GM12878 (cell line): ENCODE measurements at regions not wholly inside any gene's neighbourhood (a gene's known extent, or its start where the extent isn't known, plus 50 kb on each side); places are given as distances from the start of the nearest gene placed in this dataset.

Source experiments
- ATAC-seq: fragments of 200-7000 bp; cut with Tn5 transposase; 3 replicates; pipeline ENCODE4 v1.9.1; 2020; ENCODE audit warnings: mild to moderate bottlenecking, moderate library complexity
- BruUV-seq: library from RNA; stranded (reverse); fragments of 400-500 nt; replicated peaks from 2 replicates; lab custom pipeline; 2021; lab: Mats Ljungman, UMichigan
- CTCF ChIA-PET: fragments of 300-600 bp; sonication (Branson Sonifier 250); formaldehyde crosslinking; extraction: SDS; loops from one replicate; lab custom pipeline; 2021; ENCODE audit warnings: inconsistent platforms; lab: Yijun Ruan, JAX
- POLR2A ChIA-PET: fragments of 350-600 bp; formaldehyde crosslinking; extraction: SDS; loops from one replicate; lab custom pipeline; 2021; ENCODE audit warnings: inconsistent platforms; lab: Charles Lee
- RAD21 ChIA-PET: fragments of 300-600 bp; sonication (Branson Sonifier 250); formaldehyde crosslinking; loops from one replicate; lab custom pipeline; 2023; ENCODE audit warnings: antibody characterized with exemption; ENCODE audit not compliant: unreplicated experiment; lab: Charles Lee
- SMC1A ChIA-PET: fragments of 300-600 bp; sonication (Branson Sonifier 250); formaldehyde crosslinking; loops from one replicate; lab custom pipeline; 2023; ENCODE audit not compliant: unreplicated experiment, uncharacterized antibody; lab: Charles Lee
- DNase-seq: peaks from one replicate; pipeline ENCODE4 v3.0.0-alpha.2; 2011; ENCODE audit warnings: low read depth, low spot score
- FAIRE-seq: peaks from 3 replicates; lab custom pipeline; 2011; peaks lifted over from hg19 to GRCh38; lab: Jason Lieb, UNC
- H2AFZ ChIP-seq: 2 replicates; pipeline ENCODE4 v1.6.0; 2011; ENCODE audit warnings: low read depth, low read length, control low read depth; ENCODE audit not compliant: control insufficient read depth
- H3K27ac ChIP-seq: 2 replicates; pipeline ENCODE4 v1.5.1; 2011; ENCODE audit warnings: control low read depth; ENCODE audit not compliant: control insufficient read depth, insufficient read depth
- H3K27me3 ChIP-seq, 2 experiments: replicated peaks in 1 of 2; 2 replicates each; pipeline versions ENCODE4 v1.6.0 to v1.6.1; 2011; ENCODE audit warnings: low read length in 1 of 2; ENCODE audit not compliant: control insufficient read depth in 2 of 2, insufficient read depth in 2 of 2
- H3K36me3 ChIP-seq, 2 experiments: 2 replicates each; pipeline ENCODE4 v1.5.1; 2011; ENCODE audit warnings: low read length in 1 of 2; ENCODE audit not compliant: control insufficient read depth in 2 of 2, insufficient read depth in 2 of 2
- H3K4me1 ChIP-seq: 2 replicates; pipeline ENCODE4 v1.6.1; 2011; ENCODE audit warnings: mild to moderate bottlenecking, low read length, moderate library complexity, mixed read lengths; ENCODE audit not compliant: control insufficient read depth, insufficient read depth
- H3K4me2 ChIP-seq: 2 replicates; pipeline ENCODE4 v1.6.0; 2011; ENCODE audit warnings: control low read depth; ENCODE audit not compliant: control insufficient read depth, insufficient read depth
- H3K4me3 ChIP-seq: fragments of 200-600 bp; sonication (generic); 2 replicates; pipeline ENCODE4 v1.5.1; 2016
- H3K79me2 ChIP-seq: 2 replicates; pipeline ENCODE4 v1.6.0; 2011; ENCODE audit warnings: low read length; ENCODE audit not compliant: control insufficient read depth, insufficient read depth
- H3K9ac ChIP-seq: 2 replicates; pipeline ENCODE4 v1.8.0; 2011; ENCODE audit warnings: low read length, control low read depth, mixed read lengths; ENCODE audit not compliant: control insufficient read depth, insufficient read depth
- H3K9me3 ChIP-seq: replicated peaks from 3 replicates; pipeline ENCODE4 v1.5.1; 2011; ENCODE audit warnings: mild to moderate bottlenecking, low read length; ENCODE audit not compliant: control insufficient read depth, insufficient read depth
- H4K20me1 ChIP-seq: 2 replicates; pipeline ENCODE4 v1.6.0; 2011; ENCODE audit not compliant: control insufficient read depth, insufficient read depth
- CBFB ChIP-seq: IDR thresholded peaks from 2 replicates; pipeline ENCODE4 v1.6.1; 2016; ENCODE audit warnings: antibody characterized with exemption, low read depth
- HSF1 ChIP-seq: fragments of 150-350 bp; IDR thresholded peaks from 2 replicates; pipeline ENCODE4 v1.6.1; 2014; ENCODE audit warnings: mild to moderate bottlenecking, low read depth, low read length
- KDM1A ChIP-seq: fragments of 200-600 bp; sonication (generic); IDR thresholded peaks from 2 replicates; pipeline ENCODE4 v1.6.1; 2016; ENCODE audit warnings: borderline replicate concordance
- MEF2B ChIP-seq: fragments of 450-650 bp; IDR thresholded peaks from 2 replicates; pipeline ENCODE4 v1.6.1; 2018; ENCODE audit warnings: mild to moderate bottlenecking, moderate library complexity; ENCODE audit not compliant: partially characterized antibody, poor library complexity, severe bottlenecking
- POLR2AphosphoS2 ChIP-seq: IDR thresholded peaks from 2 replicates; pipeline ENCODE4 v1.6.1; 2011; ENCODE audit warnings: low read depth, mild to moderate bottlenecking, low read length, improper control_type of control experiment, moderate library complexity
- POU2F2 ChIP-seq: IDR thresholded peaks from 3 replicates; pipeline ENCODE4 v1.6.1; 2011; ENCODE audit warnings: low read depth, mild to moderate bottlenecking, low read length, borderline replicate concordance
- RELB ChIP-seq: fragments of 450-650 bp; IDR thresholded peaks from 2 replicates; pipeline ENCODE4 v1.6.1; 2017; ENCODE audit warnings: low read depth, mild to moderate bottlenecking, moderate library complexity
- SREBF2 ChIP-seq: IDR thresholded peaks from 2 replicates; pipeline ENCODE4 v1.6.1; 2012; ENCODE audit warnings: mild to moderate bottlenecking, low read length
- SUZ12 ChIP-seq: fragments of 200-600 bp; sonication (generic); IDR thresholded peaks from one replicate; pipeline ENCODE4 v1.6.1; 2018; ENCODE audit warnings: antibody characterized with exemption, mild to moderate bottlenecking; ENCODE audit not compliant: unreplicated experiment
- USF2 ChIP-seq: IDR thresholded peaks from 2 replicates; pipeline ENCODE4 v1.6.1; 2011; ENCODE audit warnings: low read depth, low read length, improper control_type of control experiment, borderline replicate concordance
- WGBS: methylation state at CpG from one replicate; pipeline ENCODE4 v1.1.6; 2016; ENCODE audit warnings: low lambda C conversion rate; ENCODE audit not compliant: insufficient replicate concordance, insufficient coverage; ENCODE audit errors: missing lambda C conversion rate; 5-methylcytosine and 5-hydroxymethylcytosine counted together
- in situ Hi-C: fragments of 300-500 bp; cut with MboI; formaldehyde crosslinking; loops from 9 replicates; pipeline ENCODE4 v1.14.3; 2018; ENCODE audit warnings: mixed read lengths
- intact Hi-C: fragments of 100-400 bp; cut with micrococcal nuclease; formaldehyde crosslinking; loops from one replicate; pipeline ENCODE4 v1.14.2; 2022; ENCODE audit not compliant: unreplicated experiment

- H2AFZ ChIP-seq = no peak overlapping the region
- H3K4me3 ChIP-seq = no peak overlapping the region
- TF ChIP-seq MEF2B (no peak), KDM1A (no peak), POU2F2 (no peak), SUZ12 (no peak), CBFB (no peak), POLR2AphosphoS2 (no peak), RELB (no peak), HSF1 (no peak), USF2 (no peak), SREBF2 (no peak)
- no peaks in the 10 kb centered on the region for H4K20me1 ChIP-seq
- ChIA-PET CTCF (no interaction called here), POLR2A (no interaction called here), RAD21 (no interaction called here), SMC1A (no interaction called here)
- 96% methylated on average over 5 of the region's 5 CpGs for WGBS
- H3K4me1 ChIP-seq = no peaks in the 10 kb centered on the region
- no peaks in the 10 kb centered on the region for H3K36me3 ChIP-seq
- in situ Hi-C loops (no loop called here), intact Hi-C loops (no loop called here)
- H3K9ac ChIP-seq = no peak overlapping the region
- BruUV-seq = no TSS peak
- ATAC-seq = no peak
- no peak for DNase-seq
- H3K27ac ChIP-seq = no peak overlapping the region
- H3K79me2 ChIP-seq = no peaks in the 10 kb centered on the region
- no peak for FAIRE-seq
- H3K4me2 ChIP-seq = no peak overlapping the region
- no peaks in the 10 kb centered on the region for H3K9me3 ChIP-seq
- H3K27me3 ChIP-seq = no peaks in the 10 kb centered on the region
These were observed 188.9 kb downstream of the ZNF330 start for GRCh38 chr4:141409556-141409955.
